ENCODE measurements at regions not wholly inside any gene's neighbourhood (a gene's known extent, or its start where the extent isn't known, plus 50 kb on each side); places are given as distances from the start of the nearest gene placed in this dataset.

DNA sequence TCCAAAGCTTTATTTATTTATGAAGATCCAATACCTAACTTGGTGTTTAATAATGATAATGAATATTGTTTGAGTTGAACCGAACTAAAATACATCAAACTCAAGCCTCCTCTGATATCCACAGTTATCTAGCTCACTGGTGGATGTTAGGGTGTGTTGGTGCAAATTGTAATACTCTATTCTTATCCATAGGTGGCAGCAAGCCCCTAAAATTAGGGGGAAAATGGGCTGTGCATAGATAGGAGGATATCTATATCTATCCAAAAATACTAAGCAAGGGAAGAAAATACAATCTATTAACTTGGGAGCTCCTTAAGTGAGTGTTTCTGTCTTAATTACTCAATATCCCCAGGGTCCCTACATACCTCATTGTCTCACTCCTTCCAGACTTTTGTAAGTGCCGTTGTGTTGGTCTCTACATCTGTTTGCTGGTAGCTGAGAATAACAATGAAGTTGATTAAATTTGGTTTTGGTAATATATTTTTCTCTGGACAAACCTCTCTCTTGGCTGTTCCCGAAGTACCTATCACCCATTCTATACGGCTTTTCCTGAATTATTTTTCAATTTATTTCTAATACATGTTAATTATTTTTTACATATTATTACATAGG lies 55.0 kb upstream of the VWDE start:
- H3K27me3 ChIP-seq (ENCODE audit: insufficient read depth), result no peaks in the 10 kb centered on the region
- H3K9me3 Mint-ChIP-seq, result no peaks in the 10 kb centered on the region; the same call in 2 of the 3 replicates
- peak; percentile 94 for ATAC-seq
- peak; percentile 70 for DNase-seq (ENCODE audit: low spot score)
- no peak overlapping the region for H3K4me3 Mint-ChIP-seq
- H3K36me3 Mint-ChIP-seq (ENCODE audit: low read depth), result no peaks in the 10 kb centered on the region
- no peak overlapping the region for H3K27ac Mint-ChIP-seq
- H3K4me1 Mint-ChIP-seq, result no peaks in the 10 kb centered on the region
- peaks cover 2% of the 10 kb centered on the region for H3K27me3 Mint-ChIP-seq (ENCODE audit: insufficient read depth, low read depth, poor library complexity)
- no peak overlapping the region for H3K4me2 ChIP-seq
- H2AFZ ChIP-seq, result no peak overlapping the region
- peaks cover 6% of the 10 kb centered on the region; the same call in 1 of the 2 replicates for H3K4me1 ChIP-seq (ENCODE audit: insufficient read depth)
- H3K9me2 ChIP-seq (ENCODE audit: insufficient read depth), result no peaks in the 10 kb centered on the region
- H3K79me2 ChIP-seq (replicated peaks; ENCODE audit: insufficient read depth), result no peaks in the 10 kb centered on the region
- H4K20me1 ChIP-seq (replicated peaks; ENCODE audit: insufficient read depth), result no peaks in the 10 kb centered on the region
- H3F3A ChIP-seq (replicated peaks; ENCODE audit: low read depth), result no peaks in the 10 kb centered on the region
- H3K4me3 ChIP-seq, result no peak overlapping the region
- no peak overlapping the region for H3K27ac ChIP-seq (ENCODE audit: low read depth)
- no peaks in the 10 kb centered on the region for H3K36me3 ChIP-seq (ENCODE audit: insufficient read depth)
- TF ChIP-seq NANOG (IDR thresholded peaks at IDR 0.05; ENCODE audit: borderline replicate concordance), result no peak
- TF ChIP-seq CTCF (conservative IDR thresholded peaks at IDR 0.05; ENCODE audit: low read depth in 2 of 2), result peak; percentile 83 to 97
- no peak for TF ChIP-seq POLR2AphosphoS5 (IDR thresholded peaks at IDR 0.05; ENCODE audit: low read depth)
- TF ChIP-seq EZH2phosphoT487 (IDR thresholded peaks at IDR 0.05; ENCODE audit: unreplicated experiment), result no peak

DNA sequence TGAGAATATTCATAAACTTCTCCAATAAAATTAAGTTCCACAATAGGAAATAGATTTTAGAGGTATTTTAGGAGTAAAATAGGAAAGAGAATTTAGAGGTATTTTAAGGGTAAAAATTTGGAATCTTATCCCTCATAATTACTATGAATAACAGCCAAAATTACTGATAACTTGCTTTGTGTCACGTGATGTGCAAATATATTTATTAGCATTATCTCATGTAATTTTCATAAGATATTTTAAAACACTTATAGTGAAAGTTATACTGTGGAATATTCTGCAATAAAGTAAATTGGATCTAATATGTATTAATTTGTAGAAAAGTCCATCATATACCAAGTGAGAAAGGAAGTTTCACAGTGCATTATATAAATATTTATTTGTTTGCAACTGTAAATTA lies 64.2 kb upstream of the VWDE start:
- Mint-ChIP-seq H3K36me3 (ENCODE audit: low read depth) (no peaks in the 10 kb centered on the region), H3K4me1 (no peaks in the 10 kb centered on the region), H3K27me3 (ENCODE audit: insufficient read depth, low read depth, poor library complexity) (peaks cover 2% of the 10 kb centered on the region), H3K9me3 (no peaks in the 10 kb centered on the region), H3K27ac (no peak overlapping the region), H3K4me3 (no peak overlapping the region)
- H3K9me2 ChIP-seq (ENCODE audit: insufficient read depth), result no peaks in the 10 kb centered on the region
- H3K27ac ChIP-seq (ENCODE audit: low read depth), result no peak overlapping the region
- H3K4me1 ChIP-seq (ENCODE audit: insufficient read depth), result no peaks in the 10 kb centered on the region
- H3K36me3 ChIP-seq (ENCODE audit: insufficient read depth), result no peaks in the 10 kb centered on the region
- no peaks in the 10 kb centered on the region for H4K20me1 ChIP-seq (replicated peaks; ENCODE audit: insufficient read depth)
- H2AFZ ChIP-seq, result no peak overlapping the region
- no peak overlapping the region for H3K4me2 ChIP-seq
- H3K27me3 ChIP-seq (ENCODE audit: insufficient read depth), result no peaks in the 10 kb centered on the region
- no peaks in the 10 kb centered on the region for H3K79me2 ChIP-seq (replicated peaks; ENCODE audit: insufficient read depth)
- H3K4me3 ChIP-seq, result no peak overlapping the region
- no peak for ATAC-seq
- DNase-seq (ENCODE audit: low spot score), result no peak
- no peaks in the 10 kb centered on the region for H3F3A ChIP-seq (replicated peaks; ENCODE audit: low read depth)
- TF ChIP-seq STAT1 (IDR thresholded peaks at IDR 0.05; ENCODE audit: unreplicated experiment) (no peak), JUNB (IDR thresholded peaks at IDR 0.05; ENCODE audit: unreplicated experiment) (no peak), ZNF331 (CRISPR knock-in tag; IDR thresholded peaks at IDR 0.05; ENCODE audit: low read depth) (no peak), REST (IDR thresholded peaks at IDR 0.05; ENCODE audit: unreplicated experiment) (no peak), EZH2 (IDR thresholded peaks at IDR 0.05; ENCODE audit: low read depth, unreplicated experiment) (no peak), POLR2AphosphoS5 (IDR thresholded peaks at IDR 0.05; ENCODE audit: low read depth) (no peak), CREB1 (CRISPR knock-in tag; IDR thresholded peaks at IDR 0.05; ENCODE audit: low read depth) (no peak)
- TF ChIP-seq, protein P1, sequence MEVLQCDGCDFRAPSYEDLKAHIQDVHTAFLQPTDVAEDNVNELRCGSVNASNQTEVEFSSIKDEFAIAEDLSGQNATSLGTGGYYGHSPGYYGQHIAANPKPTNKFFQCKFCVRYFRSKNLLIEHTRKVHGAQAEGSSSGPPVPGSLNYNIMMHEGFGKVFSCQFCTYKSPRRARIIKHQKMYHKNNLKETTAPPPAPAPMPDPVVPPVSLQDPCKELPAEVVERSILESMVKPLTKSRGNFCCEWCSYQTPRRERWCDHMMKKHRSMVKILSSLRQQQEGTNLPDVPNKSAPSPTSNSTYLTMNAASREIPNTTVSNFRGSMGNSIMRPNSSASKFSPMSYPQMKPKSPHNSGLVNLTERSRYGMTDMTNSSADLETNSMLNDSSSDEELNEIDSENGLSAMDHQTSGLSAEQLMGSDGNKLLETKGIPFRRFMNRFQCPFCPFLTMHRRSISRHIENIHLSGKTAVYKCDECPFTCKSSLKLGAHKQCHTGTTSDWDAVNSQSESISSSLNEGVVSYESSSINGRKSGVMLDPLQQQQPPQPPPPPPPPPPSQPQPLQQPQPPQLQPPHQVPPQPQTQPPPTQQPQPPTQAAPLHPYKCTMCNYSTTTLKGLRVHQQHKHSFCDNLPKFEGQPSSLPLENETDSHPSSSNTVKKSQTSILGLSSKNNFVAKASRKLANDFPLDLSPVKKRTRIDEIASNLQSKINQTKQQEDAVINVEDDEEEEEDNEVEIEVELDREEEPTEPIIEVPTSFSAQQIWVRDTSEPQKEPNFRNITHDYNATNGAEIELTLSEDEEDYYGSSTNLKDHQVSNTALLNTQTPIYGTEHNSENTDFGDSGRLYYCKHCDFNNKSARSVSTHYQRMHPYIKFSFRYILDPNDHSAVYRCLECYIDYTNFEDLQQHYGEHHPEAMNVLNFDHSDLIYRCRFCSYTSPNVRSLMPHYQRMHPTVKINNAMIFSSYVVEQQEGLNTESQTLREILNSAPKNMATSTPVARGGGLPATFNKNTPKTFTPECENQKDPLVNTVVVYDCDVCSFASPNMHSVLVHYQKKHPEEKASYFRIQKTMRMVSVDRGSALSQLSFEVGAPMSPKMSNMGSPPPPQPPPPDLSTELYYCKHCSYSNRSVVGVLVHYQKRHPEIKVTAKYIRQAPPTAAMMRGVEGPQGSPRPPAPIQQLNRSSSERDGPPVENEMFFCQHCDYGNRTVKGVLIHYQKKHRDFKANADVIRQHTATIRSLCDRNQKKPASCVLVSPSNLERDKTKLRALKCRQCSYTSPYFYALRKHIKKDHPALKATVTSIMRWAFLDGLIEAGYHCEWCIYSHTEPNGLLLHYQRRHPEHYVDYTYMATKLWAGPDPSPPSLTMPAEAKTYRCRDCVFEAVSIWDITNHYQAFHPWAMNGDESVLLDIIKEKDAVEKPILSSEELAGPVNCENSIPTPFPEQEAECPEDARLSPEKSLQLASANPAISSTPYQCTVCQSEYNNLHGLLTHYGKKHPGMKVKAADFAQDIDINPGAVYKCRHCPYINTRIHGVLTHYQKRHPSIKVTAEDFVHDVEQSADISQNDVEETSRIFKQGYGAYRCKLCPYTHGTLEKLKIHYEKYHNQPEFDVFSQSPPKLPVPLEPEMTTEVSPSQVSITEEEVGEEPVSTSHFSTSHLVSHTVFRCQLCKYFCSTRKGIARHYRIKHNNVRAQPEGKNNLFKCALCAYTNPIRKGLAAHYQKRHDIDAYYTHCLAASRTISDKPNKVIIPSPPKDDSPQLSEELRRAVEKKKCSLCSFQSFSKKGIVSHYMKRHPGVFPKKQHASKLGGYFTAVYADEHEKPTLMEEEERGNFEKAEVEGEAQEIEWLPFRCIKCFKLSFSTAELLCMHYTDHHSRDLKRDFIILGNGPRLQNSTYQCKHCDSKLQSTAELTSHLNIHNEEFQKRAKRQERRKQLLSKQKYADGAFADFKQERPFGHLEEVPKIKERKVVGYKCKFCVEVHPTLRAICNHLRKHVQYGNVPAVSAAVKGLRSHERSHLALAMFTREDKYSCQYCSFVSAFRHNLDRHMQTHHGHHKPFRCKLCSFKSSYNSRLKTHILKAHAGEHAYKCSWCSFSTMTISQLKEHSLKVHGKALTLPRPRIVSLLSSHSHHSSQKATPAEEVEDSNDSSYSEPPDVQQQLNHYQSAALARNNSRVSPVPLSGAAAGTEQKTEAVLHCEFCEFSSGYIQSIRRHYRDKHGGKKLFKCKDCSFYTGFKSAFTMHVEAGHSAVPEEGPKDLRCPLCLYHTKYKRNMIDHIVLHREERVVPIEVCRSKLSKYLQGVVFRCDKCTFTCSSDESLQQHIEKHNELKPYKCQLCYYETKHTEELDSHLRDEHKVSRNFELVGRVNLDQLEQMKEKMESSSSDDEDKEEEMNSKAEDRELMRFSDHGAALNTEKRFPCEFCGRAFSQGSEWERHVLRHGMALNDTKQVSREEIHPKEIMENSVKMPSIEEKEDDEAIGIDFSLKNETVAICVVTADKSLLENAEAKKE (CRISPR knock-in tag; IDR thresholded peaks at IDR 0.05), result no peak
